H1 (cell line): ENCODE measurements at regions not wholly inside any gene's neighbourhood (a gene's known extent, or its start where the extent isn't known, plus 50 kb on each side); places are given as distances from the start of the nearest gene placed in this dataset.

Experiments
- CBX8 ChIP-seq: fragments of 300-800, 300-1000 bp; sonication (generic); IDR thresholded peaks from 2 replicates; pipeline ENCODE4 v1.7.1; 2016; ENCODE audit warnings: low read depth, low read length, borderline replicate concordance
- CTBP2 ChIP-seq: IDR thresholded peaks from 2 replicates; pipeline ENCODE4 v1.7.0; 2011; ENCODE audit warnings: borderline replicate concordance, mild to moderate bottlenecking, moderate library complexity, mixed read lengths, low read length; ENCODE audit not compliant: insufficient read depth, insufficient read length
- KDM4A ChIP-seq: IDR thresholded peaks from one replicate; pipeline ENCODE4 v1.7.1; 2012; ENCODE audit warnings: low read depth, mild to moderate bottlenecking, moderate library complexity, low read length, inconsistent platforms; ENCODE audit not compliant: severe bottlenecking
- SUZ12 ChIP-seq: fragments of 200-600 bp; sonication (generic); IDR thresholded peaks from 2 replicates; pipeline ENCODE4 v1.6.1; 2012; ENCODE audit warnings: mild to moderate bottlenecking, inconsistent platforms, low read length, moderate library complexity, mixed read lengths

DNA sequence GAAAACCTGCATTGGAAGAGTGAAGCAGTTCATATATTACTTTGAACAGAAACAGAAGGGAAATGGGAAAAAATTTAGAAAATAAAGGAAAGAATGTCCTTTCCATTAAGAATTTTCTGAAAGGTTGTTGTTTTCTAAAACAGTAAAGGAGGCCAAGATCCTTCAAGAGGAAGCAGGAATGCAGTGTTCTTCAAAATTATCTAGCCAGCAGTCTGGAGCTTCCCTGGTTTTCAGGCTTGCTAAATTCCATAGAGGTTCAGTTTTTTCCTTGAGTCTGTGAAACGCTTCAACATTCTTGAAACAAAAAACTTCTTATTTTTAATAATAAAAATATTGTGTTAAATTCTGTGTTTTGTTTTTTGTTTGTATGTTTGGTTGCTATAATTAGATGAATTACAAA, 189.0 kb upstream of the ANO3 start (continued):
- TF ChIP-seq KDM4A (no peak), CBX8 (no peak), CTBP2 (no peak), SUZ12 (no peak)
